NCI-H82 treated with DMSO at 0.1 percent for 48 hours (cell line): ENCODE measurements at regions not wholly inside any gene's neighbourhood (a gene's known extent, or its start where the extent isn't known, plus 50 kb on each side); places are given as distances from the start of the nearest gene placed in this dataset.

Source experiments
- DNase-seq: peaks from one replicate; lab custom pipeline; 2025; ENCODE audit not compliant: unreplicated experiment; lab: John Stamatoyannopoulos, UW

GRCh38 chr7:28292834-28293526 lies 112.4 kb upstream of the JAZF1 start:
- DNase-seq = no peak

- DNase-seq = no peak
Measured at GRCh38 chr7:28293527-28293835, 112.9 kb upstream of the JAZF1 start.

- DNase-seq = peak; percentile 39
Measured at GRCh38 chr7:28296571-28297483, 115.5 kb upstream of the CREB5 start.

- DNase-seq = no peak
Measured at GRCh38 chr7:28297801-28298459, 114.4 kb upstream of the CREB5 start.

- DNase-seq = peak; percentile 48
Measured at GRCh38 chr7:28298870-28299518, 113.3 kb upstream of the CREB5 start.

- no peak for DNase-seq
Measured at GRCh38 chr7:28299556-28299955, 112.8 kb upstream of the CREB5 start.

GRCh38 chr7:28300488-28300887 lies 111.8 kb upstream of the CREB5 start:
- DNase-seq = no peak

GRCh38 chr7:28301148-28301641 lies 111.1 kb upstream of the CREB5 start:
- DNase-seq = no peak

- no peak for DNase-seq
Measured at GRCh38 chr7:28304290-28304689, 108.0 kb upstream of the CREB5 start.

GRCh38 chr7:28309704-28310459 lies 102.4 kb upstream of the CREB5 start:
- no peak for DNase-seq

- no peak for DNase-seq
Measured at GRCh38 chr7:28310460-28310848, 101.9 kb upstream of the CREB5 start.

- no peak for DNase-seq
Measured at GRCh38 chr7:28311670-28312069, 100.6 kb upstream of the CREB5 start.

GRCh38 chr7:28312948-28313347 lies 99.4 kb upstream of the CREB5 start:
- no peak for DNase-seq

- no peak for DNase-seq
Measured at GRCh38 chr7:28314841-28315240, 97.5 kb upstream of the CREB5 start.

- no peak for DNase-seq
Measured at GRCh38 chr7:28315565-28316410, 96.5 kb upstream of the CREB5 start.

GRCh38 chr7:28316489-28316888 lies 95.8 kb upstream of the CREB5 start:
- no peak for DNase-seq

GRCh38 chr7:28318101-28318762 lies 94.1 kb upstream of the CREB5 start:
- no peak for DNase-seq

GRCh38 chr7:28323833-28324232 lies 88.5 kb upstream of the CREB5 start:
- no peak for DNase-seq

GRCh38 chr7:28328146-28328545 lies 84.2 kb upstream of the CREB5 start:
- DNase-seq = no peak
